ENCODE measurements at regions not wholly inside any gene's neighbourhood (a gene's known extent, or its start where the extent isn't known, plus 50 kb on each side); places are given as distances from the start of the nearest gene placed in this dataset.

- no peak for DNase-seq
Measured at GRCh38 chr15:97750060-97750459, 210.4 kb upstream of the ARRDC4 start.

DNA sequence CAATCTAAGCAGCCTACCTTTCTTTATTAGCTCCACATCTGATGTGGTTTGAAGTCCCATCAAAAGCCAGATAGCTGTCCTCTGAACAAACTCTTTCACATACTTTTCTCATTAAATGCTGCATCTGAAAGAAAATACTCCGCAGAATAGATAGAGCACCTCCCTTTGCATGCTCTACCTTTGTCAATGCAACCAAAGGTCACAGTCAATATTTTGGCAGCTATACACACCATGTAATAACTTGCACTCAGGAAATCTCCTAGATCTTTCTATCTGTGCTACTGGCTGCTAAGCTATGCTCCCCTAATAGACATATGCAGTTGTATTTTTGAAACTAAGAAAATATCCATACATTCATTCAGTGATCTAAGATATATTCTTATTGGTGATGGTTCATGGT is 204.8 kb upstream of the ARRDC4 start:
- no peak for DNase-seq

DNA sequence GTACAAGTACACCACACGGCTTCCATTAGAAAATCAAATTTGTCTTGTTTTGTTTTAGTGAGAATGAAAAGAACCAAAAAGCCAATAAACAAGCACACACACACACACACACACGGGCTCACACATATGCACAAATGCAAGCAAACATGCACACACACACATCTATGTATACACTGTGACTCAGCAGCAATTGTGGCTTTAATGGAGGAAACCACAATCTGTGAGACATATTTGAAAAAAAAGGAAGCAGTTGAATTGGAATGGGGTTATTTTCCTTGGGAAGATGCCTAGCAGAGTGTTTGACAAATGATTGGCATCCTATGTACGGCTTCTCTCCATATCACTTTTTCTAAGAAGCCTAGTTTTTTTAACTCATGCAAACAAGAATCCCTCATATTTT is 201.1 kb upstream of the ARRDC4 start:
- DNase-seq, result no peak

DNA sequence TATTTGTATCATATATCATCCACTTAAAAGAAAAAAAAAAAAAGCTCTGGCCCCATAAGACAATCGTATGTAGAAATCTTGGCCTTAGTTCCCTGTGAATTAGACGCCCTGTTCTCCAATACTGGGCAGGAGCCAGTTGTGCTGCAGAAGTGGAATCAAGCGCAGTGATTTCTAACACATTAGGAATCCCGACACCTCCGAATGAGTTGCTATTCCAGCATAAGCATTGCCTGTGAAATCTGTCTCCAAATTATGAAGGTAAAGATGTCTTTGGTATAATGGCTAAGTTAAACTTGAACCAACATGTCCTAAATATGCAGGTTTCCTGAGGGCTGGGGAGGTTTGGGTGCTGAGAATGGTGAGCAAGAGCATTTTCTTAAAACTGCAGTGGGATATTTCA is 199.4 kb upstream of the ARRDC4 start:
- DNase-seq, result no peak

DNA sequence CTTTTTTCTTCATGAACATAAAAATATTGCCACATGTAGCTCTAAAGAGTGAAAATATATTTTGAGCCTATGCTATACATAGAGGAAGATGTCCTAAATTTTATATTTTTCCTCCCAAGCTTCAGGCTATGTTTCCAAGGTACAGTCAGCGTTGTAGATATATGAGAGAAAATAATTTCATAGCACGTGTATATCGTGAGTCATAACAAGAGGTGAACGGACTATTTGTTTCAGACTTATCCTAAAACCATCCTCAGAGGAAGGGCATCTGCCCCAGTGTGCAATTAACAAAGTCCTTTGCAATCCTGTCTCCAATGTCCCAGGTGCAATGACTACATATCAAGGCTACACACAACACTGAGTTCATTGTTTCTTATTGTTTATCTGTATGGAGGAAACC is 177.3 kb upstream of the ARRDC4 start:
- DNase-seq, result no peak

DNA sequence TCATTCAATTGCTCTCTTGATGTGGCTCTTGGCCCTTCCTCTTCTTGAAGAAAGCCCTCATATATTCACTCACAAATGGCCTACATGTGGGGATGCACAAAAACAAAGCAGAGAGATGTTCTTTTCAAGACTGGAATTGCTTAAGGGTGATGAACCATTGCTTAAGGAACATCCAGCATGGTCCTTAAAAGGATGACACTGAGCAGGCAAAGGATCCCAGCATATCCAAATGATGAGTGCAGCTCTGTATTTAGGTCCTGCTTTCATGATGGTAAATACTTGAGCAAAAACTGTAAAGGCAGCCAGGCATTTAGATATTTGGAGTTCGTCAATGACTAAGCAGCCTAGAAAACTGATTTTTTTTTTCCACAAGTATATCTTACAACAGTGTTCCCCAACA is 173.8 kb upstream of the ARRDC4 start:
- no peak for DNase-seq

- DNase-seq, result no peak
Measured at GRCh38 chr15:97790180-97790579, 170.3 kb upstream of the ARRDC4 start.

DNA sequence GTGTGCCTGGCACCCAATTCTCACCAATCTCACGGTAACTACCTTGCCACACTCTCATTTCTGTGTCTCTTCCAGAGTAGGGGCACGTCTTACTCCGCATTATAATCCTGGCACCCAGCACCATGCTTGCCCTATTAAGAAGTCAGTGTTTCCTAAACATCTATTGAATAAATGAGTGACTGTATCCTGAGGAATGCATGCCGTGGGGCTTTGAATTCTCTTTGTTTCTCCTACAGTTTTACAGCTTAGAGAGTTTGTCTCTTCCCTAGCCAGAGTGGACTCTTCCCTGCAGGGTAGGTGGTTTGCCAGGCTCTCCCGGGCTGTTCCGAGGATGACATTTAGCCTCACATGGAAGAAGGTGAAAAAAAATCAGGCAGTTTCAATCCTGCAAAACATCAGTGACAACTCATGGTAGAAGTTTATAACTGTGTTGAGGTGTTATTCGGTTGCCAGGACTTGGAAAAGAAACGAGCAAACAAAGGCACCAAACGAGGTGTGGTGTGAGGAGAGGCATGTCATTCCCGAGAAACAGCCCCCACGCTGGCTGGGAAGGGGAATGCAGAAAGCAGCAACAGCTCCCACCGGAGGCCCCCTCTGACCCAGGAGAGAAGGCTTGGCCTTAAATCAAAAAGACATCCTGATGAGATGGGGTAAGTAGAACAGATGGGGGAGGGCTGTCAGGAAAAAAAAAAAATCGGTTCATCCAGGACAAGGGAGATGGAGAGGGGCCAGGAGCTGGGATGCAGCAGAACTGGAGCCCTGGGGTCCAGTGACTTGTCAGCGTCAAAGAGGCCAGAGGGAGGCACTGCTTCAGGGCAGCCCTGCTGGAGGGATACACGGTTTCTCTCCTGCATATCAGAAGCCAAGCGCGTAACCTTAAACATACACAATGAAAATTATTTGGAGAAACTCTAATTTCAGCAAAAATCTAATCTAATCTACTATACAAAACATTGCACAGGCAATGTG is 168.4 kb upstream of the ARRDC4 start:
- no peak for DNase-seq

DNA sequence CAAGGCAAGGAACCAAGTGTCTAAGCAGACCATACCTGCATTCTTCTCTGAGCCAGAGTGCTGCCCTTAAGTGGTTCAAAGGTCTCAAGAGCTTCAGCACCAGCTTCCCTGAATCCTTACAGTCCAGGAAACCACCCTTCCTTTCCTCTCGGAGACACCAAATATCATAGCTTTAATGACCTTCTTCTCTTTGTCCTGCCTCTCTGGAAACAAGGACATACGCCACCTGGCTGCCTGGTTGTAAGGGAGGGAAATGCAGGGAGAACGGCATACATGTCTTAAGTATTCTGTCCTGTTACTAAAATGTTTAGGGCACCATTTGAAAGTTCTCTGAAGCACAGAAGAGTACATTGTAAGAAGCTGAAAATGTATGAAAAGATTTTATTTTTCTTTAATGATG is 155.6 kb upstream of the ARRDC4 start:
- DNase-seq, result no peak

DNA sequence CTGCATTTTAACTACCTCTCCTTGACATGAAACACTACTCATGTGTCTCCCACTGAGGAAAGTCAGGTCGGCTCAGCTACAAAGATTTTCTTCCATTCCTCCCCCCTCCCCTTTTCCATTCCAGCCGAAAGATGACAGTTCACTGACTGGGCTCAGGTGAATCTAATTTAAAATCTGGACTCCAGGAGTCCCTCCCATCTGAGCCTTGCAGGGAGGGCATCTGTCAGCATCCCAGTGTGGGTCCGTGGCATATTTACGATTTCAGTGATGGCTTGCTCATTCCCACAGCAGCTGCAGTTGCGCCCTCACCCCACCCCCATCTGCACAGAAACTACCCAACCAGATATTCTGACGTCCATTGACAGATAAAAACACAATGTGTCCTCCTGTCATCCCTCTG is 153.7 kb upstream of the ARRDC4 start:
- no peak for DNase-seq

GRCh38 chr15:97815835-97816234 is 144.7 kb upstream of the ARRDC4 start:
- no peak for DNase-seq

- DNase-seq, result no peak
Measured at GRCh38 chr15:97817276-97817890, 143.1 kb upstream of the ARRDC4 start.

DNA sequence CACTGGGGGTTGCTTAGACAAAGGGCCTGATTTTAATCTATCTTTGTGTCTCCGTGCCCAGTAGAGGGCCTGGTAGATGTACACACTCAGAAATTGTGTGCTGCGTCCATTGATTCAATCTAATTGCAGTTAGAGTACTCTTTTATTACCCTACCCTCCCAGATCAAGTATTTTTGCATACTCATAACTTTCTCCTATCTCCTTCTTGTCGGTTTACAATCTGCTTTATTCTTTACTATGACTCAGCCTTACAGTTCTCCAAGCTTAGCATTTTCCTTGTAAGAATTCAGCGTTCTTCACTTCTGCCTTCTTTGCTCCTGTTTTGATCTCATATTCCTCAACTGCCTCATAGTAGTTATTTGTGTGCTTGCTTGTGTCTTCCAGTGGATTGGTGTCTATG is 124.5 kb upstream of the ARRDC4 start:
- no peak for DNase-seq

DNA sequence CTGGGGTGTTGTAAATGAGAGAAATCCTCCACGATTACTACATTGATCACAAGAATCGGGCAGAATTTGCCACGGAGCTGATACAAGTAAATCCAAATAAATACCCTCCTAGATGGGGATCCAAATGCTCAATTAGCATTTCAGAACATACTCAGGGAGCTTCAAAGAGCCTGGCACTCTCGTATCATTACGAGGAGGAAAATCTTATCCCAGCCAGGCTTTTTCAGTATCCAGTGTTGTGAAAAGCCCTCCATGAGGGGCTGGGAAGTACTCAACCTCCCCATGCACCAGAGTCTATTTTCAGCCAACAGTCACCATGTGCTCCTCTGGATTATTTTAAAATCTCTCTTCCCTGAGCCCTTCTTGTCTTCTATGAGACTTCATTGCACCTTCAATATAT is 122.6 kb upstream of the ARRDC4 start:
- no peak for DNase-seq

DNA sequence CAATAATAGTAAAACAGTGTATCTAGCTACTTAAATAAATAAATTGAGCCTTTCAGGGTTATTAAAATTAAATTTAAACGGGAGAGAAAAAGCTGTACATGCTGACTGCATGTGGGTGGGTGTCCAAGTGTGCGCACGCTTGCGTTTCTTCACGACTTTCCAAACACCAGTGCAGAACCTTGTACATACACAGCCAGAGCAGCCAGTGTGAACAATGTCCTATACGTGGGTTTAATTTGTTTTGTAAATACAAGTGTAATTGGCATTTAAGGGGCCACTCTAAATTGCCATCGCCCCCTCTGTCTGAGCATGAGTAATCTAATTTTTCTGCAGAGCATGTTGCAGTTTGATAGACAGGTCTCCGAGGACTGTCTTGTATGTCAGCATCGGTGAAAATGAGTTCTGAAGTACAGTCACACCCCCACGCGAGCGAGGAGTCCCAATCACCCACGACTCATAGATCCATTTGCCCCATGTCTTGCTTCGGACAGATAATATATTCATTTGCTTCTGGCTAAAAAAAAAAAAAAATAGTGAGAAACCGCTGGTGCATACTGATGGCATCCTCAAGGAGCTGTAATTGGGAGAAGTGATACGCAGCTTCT is 121.8 kb upstream of the ARRDC4 start:
- no peak for DNase-seq

DNA sequence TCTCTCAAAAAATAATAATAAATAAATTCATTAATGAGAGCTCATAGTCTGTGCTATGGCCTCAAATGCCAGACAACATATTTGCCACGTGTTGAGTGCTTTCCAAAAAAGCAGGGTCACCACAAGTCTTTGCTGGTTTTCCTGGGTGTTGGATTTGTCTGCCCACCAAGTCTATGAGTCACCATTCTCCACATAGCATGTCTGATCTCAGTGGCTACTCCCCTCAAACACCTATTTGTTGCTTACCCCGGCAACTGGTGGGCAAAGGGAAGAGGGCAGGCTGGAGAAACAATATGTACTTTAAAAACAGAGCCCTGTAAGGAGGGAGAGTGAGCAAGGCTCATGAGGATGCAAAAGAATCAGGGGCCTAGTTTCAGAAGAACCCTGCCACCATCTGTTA is 120.0 kb upstream of the ARRDC4 start:
- no peak for DNase-seq

- DNase-seq, result no peak
Measured at GRCh38 chr15:97841558-97841957, 118.9 kb upstream of the ARRDC4 start.

GRCh38 chr15:97849183-97849582 is 111.3 kb upstream of the ARRDC4 start:
- no peak for DNase-seq

- DNase-seq, result no peak
Measured at GRCh38 chr15:97858296-97858695, 102.2 kb upstream of the ARRDC4 start.

DNA sequence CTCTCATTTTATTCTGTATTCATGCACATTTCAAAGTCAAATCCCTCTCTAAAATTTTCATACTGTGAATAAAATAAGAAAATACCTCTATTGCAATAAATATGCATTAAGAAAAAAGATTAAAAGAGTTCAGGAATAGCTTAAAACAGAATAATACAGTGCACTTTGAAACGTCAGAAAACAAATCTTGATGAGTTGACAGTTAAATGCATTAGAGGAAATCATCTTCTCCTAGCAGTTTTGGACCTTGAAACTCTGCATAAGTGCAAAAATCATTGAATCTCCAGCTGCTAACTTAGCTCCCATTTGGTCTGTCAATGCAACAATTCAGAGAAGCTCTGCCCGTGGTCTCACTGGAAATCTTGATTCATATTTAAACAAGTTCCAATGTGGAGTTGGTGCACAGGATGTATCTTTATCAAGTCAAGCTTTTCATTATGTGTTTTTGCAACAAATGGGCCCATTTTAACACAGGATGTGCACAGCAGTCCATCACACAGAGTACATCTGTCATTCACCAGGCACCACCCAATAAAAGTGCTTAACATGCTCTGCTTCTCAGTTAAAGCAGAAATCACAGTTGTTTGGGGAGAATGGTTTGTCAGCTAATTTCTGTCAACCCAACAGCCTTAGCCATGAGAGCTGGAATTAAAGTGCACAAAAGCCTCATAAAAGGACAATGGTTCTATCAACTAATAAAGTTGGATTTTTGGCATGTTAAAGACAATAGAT is 98.8 kb upstream of the ARRDC4 start:
- DNase-seq, result no peak

DNA sequence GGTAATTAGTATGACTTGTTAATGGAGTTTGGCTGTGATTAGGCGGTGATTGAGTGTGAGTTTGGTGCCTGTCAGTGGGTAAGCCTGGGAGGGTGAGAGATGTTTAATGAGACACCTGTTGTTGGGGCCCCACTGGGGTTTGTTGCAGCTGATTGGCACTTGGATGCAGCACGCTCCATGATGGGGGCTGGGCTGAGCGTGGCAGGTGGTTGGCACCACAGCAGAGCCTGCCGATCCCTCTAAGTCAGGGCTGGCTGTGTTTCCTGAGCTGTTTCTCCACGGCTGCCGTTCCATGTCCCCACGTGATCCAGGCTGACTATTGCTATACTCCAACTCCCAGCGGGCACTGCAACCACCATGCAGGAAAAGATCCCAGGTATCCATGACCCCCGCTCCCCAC is 93.5 kb upstream of the ARRDC4 start:
- no peak for DNase-seq

DNA sequence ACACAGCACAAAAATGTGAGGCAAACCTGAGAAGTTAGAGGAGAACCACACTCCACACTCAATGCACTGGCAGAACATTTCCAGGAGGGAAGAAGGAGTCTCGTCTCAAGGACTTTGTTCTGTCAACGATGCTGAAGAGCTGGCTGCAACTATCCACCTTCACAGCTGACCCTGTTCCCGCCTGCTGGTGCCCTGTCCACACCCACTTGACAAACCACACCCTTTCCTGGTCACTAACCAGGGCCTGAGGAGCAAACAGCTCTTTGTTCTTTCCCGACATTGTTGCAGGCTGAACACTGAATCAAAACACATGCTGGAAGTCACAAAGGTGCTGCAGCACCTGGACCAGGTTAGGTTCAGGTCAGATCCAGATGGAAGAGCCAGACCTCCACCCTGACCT is 92.6 kb upstream of the ARRDC4 start:
- no peak for DNase-seq

DNA sequence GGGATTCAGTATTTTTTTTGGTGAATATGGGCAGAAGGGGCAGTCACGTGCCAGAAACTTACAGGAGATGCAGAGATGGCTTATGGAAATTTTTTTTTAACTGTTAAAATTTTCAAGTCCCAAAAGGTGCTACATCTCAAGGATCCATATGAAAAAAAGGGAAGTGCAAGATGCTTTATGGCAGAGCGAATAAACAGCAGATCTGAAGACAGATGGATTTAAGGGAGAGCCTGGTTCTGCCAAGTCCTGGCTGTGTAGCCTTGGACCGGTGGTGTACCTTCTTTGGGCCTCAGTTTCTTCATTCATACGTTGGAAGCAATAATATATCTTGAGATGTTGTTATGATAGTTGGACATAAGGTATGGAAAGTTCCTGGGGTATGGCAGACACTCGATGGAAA is 91.5 kb upstream of the ARRDC4 start:
- DNase-seq, result no peak

Data from CD4-positive, alpha-beta T cell treated with Interleukin-12 subunit alpha and Interleukin-12 subunit beta, for 1 hour (primary cell).